ENCODE measurements at regions not wholly inside any gene's neighbourhood (a gene's known extent, or its start where the extent isn't known, plus 50 kb on each side); places are given as distances from the start of the nearest gene placed in this dataset.

DNA sequence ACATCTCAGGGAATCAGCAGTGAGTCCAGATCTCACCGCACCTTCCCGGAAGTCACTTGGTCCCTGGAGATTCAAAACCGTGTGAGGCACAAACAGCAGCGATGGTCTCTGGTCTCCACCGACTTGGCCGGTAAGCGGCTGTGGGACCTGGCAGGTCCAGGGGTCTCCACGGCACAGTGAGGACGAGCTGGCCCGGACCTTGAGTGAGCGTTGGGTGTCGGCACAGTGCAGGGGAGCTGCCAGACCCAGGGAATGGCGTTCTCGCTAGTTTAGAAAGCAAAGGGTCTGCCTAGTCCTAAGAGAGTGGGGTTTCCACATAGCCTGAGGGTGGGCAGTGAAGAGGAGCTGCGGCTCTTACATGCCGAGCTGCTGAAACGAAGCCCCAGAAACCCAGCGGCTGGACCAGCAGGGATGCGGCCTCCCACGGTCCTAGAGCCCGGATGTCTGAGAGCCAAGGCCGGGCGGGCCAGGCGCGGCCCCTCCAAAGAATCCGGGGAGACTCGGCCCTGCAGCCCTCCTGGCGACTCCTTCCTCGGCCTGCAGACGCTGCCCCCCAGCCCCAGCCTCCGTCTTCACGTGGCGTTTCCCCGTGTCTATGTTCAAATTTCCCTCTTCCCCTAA, 185.0 kb downstream of the ERMARD start:
- no peaks in the 10 kb centered on the region for H3K36me3 ChIP-seq
- H3K9me3 ChIP-seq = no peaks in the 10 kb centered on the region
- no peak overlapping the region for H3K4me3 ChIP-seq
- intact Hi-C loops (cut with DNase I) = no loop called here
- no peak overlapping the region for H3K27ac ChIP-seq
- H3K9ac ChIP-seq (ENCODE audit: low read depth in 2 of 2, low read length in 2 of 2) = no peak overlapping the region
- no peaks in the 10 kb centered on the region for H3K27me3 ChIP-seq
- no peak for TF ChIP-seq CTCF (IDR thresholded peaks at IDR 0.05)
- no peaks in the 10 kb centered on the region for H3K4me1 ChIP-seq
- no peak for DNase-seq

DNA sequence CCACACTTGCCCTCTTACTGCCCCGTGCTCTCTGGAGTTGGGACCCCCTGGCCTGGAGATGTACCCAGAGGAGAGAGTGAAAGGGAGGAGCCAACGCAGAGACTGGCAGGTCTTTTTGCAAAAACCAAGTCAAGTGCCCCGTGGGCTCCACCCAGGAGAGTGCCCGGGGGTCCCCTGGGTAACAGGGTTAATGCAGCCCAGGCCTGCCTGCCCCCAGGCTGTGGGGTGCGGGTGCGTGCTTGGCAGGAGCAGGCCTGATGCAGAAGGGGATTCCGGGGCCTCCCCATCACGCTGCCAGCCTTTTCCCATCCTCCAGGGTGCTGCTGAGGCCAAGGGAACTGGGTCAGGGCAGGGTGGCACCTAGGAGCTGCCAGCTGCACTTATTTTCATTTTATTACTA, 184.4 kb downstream of the ERMARD start:
- Histone ChIP-seq H3K4me3 (no peak overlapping the region), H3K27ac (no peak overlapping the region), H3K9ac (ENCODE audit: low read depth in 2 of 2, low read length in 2 of 2) (no peak overlapping the region), H3K4me1 (no peaks in the 10 kb centered on the region), H3K9me3 (no peaks in the 10 kb centered on the region), H3K36me3 (no peaks in the 10 kb centered on the region), H3K27me3 (no peaks in the 10 kb centered on the region)
- TF ChIP-seq CTCF (IDR thresholded peaks at IDR 0.05) = no peak
- DNase-seq = no peak
- intact Hi-C loops (cut with DNase I) = no loop called here

DNA sequence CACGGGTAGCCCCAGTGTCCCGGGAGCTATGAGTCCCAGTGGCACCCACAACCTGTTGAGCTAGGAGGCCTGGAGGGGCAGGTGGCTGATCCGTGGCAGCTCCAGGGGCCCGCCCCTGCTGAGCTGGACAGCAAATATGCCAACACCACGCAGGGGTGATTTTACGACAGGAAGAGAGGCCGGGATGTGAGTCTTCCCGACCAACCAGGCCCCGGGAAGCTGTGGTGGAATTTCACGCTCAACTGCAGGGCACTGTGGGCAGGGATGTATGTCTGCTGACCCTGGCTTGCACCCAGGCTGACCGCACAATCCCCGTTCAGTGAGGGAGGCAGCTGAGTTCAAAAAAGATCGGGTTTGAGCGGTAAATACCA, 183.9 kb downstream of the ERMARD start:
- Histone ChIP-seq H3K36me3 (no peaks in the 10 kb centered on the region), H3K27me3 (no peaks in the 10 kb centered on the region), H3K4me1 (no peaks in the 10 kb centered on the region), H3K9me3 (no peaks in the 10 kb centered on the region), H3K9ac (ENCODE audit: low read depth in 2 of 2, low read length in 2 of 2) (no peak overlapping the region), H3K4me3 (no peak overlapping the region), H3K27ac (no peak overlapping the region)
- no peak for TF ChIP-seq CTCF (IDR thresholded peaks at IDR 0.05)
- intact Hi-C loops (cut with DNase I) = no loop called here
- DNase-seq = no peak

GRCh38 chr6:169934699-169935347, 183.4 kb downstream of the ERMARD start:
- intact Hi-C loops (cut with DNase I) = no loop called here

More at GRCh38 chr6:169934699-169935347, 183.4 kb downstream of the ERMARD start:
- Histone ChIP-seq H3K27ac (no peak overlapping the region), H3K27me3 (no peaks in the 10 kb centered on the region), H3K9ac (ENCODE audit: low read depth in 2 of 2, low read length in 2 of 2) (no peak overlapping the region), H3K4me3 (no peak overlapping the region), H3K4me1 (no peaks in the 10 kb centered on the region), H3K9me3 (no peaks in the 10 kb centered on the region), H3K36me3 (no peaks in the 10 kb centered on the region)
- DNase-seq = no peak
- no peak for TF ChIP-seq CTCF (IDR thresholded peaks at IDR 0.05)

Measured in colonic mucosa (tissue), 4 donors.